Gastroesophageal sphincter (tissue), 3 donors: ENCODE measurements at regions not wholly inside any gene's neighbourhood (a gene's known extent, or its start where the extent isn't known, plus 50 kb on each side); places are given as distances from the start of the nearest gene placed in this dataset.

ENCODE experiments used
- EP300 ChIP-seq: sonication (generic); formaldehyde crosslinking; IDR thresholded peaks from one replicate; pipeline ENCODE4 v1.6.1; 2017; ENCODE audit warnings: antibody characterized with exemption, mild to moderate bottlenecking
- POLR2AphosphoS5 ChIP-seq: sonication (generic); formaldehyde crosslinking; IDR thresholded peaks from one replicate; pipeline ENCODE4 v1.6.1; 2017; ENCODE audit warnings: antibody characterized with exemption
- TF ChIP-seq, protein P1 (sequence below), 4 experiments: fragments of 200-600 bp in 2 of 4; fragments of 450-650 bp in 2 of 4; sonication (generic) in 1 of 4; IDR thresholded peaks; one replicate each; pipeline ENCODE4 v1.5.1; 2017 to 2019; ENCODE audit warnings: antibody characterized with exemption in 4 of 4, mild to moderate bottlenecking in 2 of 4, moderate library complexity in 2 of 4

DNA sequence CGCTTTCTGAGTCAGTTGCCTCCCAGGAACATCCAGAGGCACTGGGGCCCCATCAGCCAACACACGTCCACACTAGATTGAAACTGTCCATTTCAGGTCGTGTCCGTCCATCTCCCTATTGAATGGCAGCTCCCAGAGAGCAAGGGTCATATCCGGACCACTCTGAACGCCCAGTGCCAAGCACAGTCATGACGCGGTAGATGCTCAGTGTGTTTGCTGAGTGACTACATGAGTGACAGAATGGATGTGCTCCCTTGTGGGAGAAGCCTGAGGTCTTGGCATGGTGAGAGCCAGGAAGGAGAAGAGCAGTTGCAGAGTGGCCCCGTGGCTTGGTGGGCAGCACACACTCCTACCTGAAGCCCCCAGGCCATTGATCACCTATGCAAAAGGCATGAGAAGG, 92.5 kb upstream of the CUX1 start:
- TF ChIP-seq POLR2AphosphoS5: no peak
- TF ChIP-seq, protein P1, sequence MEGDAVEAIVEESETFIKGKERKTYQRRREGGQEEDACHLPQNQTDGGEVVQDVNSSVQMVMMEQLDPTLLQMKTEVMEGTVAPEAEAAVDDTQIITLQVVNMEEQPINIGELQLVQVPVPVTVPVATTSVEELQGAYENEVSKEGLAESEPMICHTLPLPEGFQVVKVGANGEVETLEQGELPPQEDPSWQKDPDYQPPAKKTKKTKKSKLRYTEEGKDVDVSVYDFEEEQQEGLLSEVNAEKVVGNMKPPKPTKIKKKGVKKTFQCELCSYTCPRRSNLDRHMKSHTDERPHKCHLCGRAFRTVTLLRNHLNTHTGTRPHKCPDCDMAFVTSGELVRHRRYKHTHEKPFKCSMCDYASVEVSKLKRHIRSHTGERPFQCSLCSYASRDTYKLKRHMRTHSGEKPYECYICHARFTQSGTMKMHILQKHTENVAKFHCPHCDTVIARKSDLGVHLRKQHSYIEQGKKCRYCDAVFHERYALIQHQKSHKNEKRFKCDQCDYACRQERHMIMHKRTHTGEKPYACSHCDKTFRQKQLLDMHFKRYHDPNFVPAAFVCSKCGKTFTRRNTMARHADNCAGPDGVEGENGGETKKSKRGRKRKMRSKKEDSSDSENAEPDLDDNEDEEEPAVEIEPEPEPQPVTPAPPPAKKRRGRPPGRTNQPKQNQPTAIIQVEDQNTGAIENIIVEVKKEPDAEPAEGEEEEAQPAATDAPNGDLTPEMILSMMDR (IDR thresholded peaks at IDR 0.05): no peak
- TF ChIP-seq EP300: no peak
